NCI-H1417 (cell line): ENCODE measurements at regions not wholly inside any gene's neighbourhood (a gene's known extent, or its start where the extent isn't known, plus 50 kb on each side); places are given as distances from the start of the nearest gene placed in this dataset.
A peak's percentile ranks its signal among the peaks of the same experiment; 100 is the strongest.

Experiments used
- DNase-seq, 3 experiments: peaks; one replicate each; lab custom pipeline; 2025; lab: John Stamatoyannopoulos, UW

DNA sequence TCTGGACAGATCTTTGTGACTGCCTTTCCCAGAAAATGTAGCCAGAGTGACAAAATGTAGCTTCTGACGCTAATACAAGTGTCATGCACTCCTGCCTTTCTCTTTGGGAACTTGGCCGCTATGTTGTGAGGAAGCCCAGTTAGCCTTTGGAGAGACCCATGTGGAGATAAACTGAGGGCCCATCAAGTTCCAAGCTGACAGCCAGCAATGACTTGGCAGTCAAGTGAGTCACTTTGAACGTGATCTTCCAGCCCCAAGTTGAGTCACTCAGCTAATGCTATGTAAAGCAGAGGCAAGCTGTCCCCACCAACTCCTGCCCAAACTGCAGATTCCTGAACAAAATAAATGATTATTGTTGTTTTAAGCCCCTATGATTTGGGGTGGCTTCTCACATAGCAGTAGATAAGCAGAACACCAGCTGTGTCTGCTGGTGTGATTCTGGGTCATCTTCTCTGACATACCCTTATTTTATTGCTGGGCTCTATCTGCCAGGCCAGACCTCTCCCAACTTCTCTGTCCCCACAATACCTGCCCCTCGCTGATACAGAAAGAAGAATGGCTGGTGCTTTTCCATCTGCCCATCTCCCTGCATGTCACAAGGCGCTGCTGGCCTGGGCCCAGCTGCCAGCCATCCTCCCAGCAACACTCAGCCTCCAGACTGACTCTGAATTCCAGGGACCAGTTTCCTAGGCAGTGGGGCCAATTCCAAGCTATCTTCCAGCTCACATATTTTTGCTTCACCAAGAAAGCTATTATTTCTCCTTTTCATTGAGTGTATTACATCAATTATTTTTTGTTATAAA is 274.8 kb downstream of the LRFN2 start:
- DNase-seq = no peak

DNA sequence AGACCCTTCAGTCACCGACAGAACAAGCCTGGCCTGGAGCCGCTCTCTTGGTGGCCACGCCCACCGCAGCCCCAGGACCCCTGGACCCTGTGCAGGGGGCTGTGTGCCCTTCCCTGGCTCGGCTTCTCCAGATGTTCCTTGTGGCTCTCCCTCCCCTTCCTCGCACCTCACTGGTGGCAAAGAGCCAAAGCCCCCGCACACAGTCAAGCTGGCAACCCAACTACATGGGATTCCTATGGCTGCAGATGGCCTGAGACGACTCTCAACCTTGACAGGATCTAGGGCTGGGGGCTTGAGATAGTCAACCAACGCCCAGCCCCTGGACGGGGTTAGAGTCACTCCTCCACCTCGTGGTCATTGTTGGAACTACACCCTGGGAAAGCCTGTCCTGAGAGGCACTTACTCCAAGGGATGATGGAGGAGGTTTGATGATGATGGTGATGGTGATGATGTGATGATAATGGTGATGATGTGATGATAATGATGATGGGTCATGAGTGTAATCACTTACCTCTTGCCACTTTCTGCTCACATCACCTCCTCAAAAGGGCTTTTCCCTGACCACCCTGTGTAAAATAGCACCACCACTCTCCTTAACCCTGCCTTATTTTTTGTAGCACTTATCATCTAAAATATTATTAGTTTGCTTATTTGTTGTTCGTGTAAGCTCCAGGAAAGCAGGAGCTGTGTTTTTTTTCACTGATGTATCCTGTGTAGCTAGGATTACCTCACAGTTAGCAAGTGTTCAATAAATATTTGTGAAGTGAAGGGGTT is 278.4 kb downstream of the LRFN2 start:
- DNase-seq = peak; percentile 61 to 78 (median 71)

DNA sequence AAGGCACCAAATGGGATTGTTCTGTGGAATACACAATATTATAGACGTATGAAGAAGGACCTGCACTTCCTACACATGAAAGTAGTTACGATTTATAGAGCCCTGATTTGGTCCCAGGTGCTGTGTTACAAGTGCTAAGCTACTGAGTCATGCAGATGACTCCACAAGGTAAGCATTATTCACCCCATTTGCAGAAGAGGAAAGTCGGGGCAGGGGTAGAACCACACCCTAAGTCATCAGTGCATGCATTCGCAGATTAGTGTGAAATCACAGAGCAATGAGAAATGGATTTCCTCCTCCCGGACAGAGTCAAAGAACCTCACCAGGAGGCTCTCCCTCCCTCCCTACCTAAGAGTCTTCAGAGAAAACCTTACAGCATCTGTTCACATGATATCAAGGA is 279.5 kb downstream of the LRFN2 start:
- DNase-seq = no peak

DNA sequence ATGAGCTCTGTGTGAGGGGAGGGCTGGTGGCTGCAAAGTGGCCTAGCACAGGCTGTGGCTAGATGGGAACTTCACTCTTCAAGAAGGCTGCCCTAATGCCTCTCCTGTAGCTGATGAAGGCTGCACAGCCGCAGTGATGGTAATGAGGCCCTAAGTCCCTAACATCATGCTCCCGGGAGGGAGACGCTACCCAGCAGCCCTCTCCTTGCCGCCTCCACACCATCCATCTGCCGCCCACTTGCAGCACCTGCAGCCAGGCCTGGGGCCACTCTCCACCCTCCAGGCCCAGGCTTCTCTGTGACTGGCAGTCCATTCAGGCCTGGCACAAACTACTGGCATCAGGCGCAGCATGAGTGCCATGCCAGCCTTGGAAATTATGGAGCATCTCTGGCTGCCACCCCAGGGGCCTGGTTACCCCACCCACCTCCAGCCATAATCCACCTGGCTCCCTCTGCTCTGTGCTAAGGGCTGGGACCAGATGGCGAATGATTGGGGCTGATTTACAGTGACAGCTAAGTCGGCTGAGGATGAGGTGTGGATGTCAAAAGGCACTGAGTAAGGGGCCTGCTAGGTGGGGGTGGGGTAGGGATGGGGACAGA is 284.2 kb downstream of the LRFN2 start:
- DNase-seq = no peak

DNA sequence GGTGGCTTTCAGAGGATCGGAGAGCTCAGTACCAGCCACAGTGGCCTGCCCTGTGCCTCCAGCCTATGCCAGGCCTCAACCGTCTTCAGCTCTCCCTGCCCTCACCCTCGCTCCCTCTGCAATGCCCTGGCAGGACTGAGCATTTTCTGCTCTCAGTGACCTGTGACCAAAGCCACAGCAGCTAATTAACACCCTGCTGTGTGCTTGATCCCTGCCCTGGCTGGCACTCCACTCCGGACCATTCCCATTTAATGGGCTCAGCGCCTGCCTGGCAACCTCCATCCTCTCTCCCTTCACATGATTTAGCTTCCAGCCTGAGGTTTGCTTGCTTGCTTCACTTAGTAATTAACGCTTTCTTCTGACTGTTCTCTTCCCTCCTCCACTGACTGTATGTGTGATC is 287.5 kb downstream of the LRFN2 start:
- DNase-seq = peak in 2 of 3 experiments; percentile 24 to 63

DNA sequence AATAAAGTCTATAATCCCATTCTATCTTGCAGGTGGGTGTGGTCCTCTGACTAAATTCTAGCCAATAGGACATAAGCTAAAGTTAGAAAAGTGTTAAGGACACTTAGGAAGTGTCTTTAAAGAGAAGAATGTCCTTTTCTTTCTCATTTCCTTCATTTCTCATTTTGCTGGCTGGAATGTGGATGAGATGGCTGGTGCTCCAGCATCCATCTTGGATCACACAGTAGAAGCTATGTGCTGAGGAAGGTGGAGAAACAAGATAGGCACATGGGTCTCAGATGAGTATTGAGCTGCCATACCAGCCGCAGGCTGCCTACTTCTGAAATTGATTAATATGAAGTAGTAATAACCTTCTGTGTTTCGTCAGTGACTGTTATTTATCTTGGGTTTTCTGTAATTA is 289.0 kb downstream of the LRFN2 start:
- no peak for DNase-seq

DNA sequence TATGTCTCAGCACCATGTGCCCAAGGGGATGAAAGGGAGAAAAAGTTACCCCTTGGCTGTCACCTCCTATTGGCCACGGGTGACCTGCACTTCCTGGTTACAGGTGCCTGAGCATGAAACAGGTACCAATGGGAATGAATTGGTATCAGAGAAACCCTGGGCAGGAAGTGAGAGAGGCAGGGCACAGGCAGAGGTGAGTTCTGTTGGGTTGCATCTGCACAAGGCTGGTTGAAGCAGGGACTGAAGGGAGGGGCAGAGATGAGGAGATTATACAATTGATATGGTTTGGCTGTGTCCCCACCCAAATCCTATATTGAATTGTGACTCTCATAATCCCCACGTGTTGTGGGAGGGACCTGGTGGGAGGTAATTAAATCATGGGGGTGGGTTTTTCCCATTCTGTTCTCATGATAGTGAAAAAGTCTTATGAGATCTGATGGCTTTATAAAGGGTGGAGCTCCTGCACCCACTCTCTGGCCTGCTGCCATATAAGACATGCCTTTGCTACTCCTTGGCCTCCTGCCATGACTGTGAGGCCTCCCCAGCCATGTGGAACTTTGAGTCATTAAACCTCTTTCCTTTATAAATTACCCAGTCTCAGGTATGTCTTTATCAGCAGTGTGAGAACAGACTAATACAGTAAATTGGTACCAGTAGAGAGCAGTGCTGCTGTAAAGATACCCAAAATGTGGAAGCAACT is 291.8 kb downstream of the LRFN2 start:
- no peak for DNase-seq

DNA sequence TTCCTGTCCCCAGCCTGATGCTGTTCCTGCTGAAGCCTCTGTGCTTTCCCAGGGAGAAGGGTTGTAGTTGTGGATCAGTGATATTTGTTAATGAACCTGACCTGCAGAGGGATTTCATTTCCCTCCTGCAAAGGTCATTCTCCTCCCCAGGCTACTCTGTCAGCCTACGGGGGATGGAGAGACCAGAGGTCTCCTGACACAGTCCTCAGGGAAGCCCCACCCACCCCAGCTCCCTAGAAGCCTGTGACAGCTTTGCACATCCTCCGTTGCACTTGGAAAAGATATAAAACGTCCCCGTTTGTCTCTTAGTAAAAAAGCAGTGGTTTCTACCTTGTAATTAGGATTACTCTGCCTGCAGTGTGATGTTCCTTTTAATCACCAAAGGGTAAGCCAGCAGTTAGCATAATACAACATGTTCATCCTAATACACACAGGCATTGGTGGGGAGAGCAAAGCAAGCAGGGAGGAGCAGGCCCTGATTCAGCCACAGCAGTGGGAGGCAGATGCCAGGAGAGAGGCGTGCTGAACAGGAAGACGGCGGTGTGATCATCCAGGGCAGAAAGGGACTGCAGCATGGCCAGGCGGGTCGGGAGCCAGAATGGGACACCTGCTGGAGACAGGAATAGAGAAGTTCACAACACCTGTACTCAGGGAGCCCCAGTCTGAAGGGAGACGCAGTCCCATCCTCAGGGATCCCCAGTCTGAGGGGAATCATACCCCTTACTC is 293.5 kb downstream of the LRFN2 start:
- no peak for DNase-seq

DNA sequence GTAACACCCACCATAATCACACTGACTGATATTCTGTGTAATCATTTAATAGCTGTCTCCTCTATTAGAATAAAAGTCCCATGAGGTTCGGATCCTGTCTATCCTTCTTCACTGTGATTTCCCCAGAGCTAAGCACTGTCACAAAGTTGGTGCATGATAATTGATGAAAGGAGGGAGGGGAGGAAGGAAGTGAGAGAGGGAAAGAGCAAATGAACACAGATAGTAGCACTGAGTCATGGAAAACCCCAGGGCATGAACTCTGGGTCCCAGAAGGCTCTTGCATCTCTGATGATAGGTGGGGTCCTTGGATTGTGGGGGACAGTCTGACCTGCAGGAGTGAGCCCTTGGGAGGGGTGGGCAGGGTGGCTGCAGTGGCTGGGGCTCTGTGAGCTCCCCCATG is 294.1 kb downstream of the LRFN2 start:
- no peak for DNase-seq

DNA sequence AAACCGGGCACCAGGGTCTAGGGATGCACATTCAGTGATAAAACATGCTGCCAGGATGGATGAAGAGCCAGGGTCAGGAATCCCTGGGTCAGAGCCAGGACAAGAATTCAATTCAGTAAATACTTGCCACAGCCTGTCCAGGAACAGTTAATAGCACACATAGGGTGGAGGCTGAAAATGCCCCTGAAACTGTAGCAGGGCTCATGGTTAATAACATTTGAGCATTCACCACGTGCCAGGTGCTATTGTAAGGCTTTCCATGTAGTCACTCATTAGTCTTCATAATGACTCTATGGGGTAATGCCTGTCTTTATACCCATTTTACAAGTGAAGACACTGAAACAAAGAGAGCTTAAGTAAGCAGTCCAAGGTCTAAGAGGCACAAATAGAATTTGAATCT is 296.3 kb downstream of the LRFN2 start:
- peak in 1 of 3 experiments; percentile 8 for DNase-seq

DNA sequence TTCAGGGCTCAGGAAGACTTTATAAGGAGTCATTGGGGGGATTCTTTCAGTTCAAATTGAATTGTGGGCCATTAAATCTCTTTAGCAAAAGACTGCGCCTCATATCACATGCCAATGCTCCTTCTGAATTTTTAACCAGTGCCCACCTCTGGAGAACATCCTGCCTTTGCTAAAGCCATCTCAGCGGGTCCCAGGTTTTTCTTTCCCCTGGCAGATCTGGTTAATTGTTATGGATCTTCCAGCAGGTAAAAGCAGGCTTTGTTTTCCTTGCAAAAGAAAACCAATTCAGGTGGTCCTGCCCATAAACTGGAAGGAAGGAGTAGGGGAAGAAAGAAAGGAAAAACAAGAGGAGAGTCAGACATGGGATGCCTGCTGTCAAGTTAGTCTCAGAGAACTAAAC is 298.2 kb downstream of the LRFN2 start:
- no peak for DNase-seq

DNA sequence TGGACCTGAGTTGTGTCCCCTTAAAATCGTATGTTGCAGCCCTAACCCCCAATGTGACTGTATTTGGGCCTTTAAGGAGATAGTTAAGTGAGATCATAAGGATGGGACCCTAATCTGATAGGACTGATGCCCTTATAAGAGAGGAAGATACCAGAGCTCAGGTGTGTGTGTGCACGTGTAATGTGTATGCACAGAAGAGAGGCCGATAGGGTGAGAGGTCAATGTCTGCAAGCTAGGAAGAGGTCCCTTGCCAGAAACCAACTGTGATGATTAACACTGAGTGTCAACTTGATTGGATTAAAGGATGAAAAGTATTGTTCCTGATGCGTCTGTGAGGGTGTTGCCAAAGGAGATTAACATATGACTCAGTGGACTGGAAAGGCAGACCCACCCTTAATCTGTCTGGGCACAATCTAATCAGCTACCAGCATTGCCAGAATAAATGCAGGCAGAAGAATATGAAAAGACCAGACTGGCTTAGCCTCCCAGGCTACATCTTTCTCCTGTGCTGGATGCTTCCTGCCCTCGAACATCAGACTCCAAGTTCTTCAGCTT is 299.8 kb downstream of the LRFN2 start:
- peak in 1 of 3 experiments; percentile 2 for DNase-seq

DNA sequence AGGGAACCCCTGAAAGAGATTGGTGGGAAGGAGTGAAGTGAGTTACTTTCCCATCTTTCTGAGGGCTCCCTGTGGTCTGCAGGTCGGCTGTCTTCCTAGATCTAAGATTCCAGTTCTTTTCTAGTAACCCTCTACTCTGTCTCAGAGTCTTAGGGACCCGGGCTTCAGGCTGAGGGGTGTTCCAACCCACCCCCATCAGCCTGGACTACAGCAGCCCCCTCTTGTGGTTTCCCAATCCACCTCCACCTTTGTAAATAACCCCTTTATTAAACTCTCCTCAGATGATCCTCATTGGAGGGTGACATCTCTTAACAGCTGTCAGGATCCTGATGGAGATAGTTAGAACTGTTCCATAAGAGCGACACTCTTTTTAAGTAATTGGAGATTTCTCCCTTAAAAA is 300.4 kb downstream of the LRFN2 start:
- no peak for DNase-seq

DNA sequence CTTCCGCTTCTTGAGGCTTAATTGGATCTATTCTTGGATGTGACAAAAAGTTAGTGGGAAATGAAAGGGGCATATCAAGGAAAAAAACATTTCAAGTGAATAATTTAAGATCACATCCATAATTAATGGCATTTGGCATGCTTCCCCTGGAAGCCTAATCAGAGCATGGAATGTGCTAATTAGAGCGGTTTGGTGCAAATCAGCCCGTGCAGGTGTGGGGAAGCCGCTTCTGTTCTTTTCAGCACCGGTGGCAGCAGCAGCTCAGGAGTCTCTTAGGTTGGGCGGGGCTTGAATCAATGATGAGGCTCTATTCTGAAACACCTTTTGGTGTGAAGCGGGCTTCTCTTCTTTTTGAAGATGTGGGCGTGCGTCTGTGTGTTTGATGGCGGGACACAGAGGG is 301.2 kb downstream of the LRFN2 start:
- peak in 1 of 3 experiments; percentile 11 for DNase-seq

DNA sequence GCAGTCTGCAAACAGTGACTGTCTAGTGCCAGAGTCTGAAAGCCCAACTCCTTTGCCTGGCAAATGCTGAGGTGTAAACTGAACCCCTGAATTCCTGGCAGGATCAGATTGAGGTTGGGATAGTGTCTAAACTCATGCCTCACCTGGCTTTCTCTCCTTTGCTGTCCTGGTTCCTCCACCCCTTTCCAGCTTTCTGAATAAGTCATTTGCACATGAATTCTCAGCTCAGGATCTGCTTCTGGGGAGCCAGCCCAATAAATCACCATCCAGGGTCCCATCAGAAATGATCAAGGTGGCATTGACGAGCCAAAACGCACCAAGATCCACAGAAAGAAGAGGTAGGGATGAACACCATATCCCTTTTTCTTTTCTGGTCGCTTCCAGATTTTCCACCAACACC is 301.6 kb downstream of the LRFN2 start:
- DNase-seq = no peak

DNA sequence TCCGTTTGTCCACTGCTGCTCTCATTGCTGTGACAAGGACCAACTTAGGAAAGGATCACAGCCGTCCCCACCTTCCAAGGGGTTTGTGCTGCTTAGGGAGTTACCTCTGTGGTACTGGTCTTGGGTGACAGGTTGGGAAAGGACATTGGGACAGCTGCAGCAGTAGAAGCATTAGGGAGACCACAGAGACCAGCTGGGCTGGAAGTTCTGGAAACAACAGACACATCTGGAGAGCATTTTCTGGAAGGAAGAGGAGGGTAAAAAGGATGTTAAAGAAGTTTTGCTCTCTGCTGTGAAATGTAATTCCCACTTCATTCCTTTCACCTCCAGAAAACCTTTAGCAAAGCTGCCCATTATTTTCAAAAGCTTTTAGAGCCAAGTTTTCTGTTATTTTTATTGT is 304.2 kb downstream of the LRFN2 start:
- DNase-seq = no peak

DNA sequence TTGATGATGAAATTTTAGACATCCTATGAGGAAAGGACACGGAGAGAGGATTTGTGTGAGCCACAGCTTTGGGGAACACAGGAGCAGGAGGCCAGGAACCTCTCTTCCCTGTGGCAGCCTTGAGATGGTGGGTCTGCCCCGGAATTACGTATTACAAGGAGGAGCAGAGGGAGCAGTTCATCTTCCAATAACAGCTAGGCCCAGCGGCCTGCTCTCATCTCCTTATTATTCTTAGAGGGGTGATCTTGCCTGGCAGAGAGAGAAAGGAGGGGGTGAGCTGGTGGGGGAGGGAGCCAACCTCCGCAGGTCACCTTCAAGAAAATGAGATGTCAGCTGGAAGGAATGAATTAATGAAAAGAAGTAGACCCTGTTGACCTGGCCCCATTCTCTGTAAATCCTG is 305.8 kb downstream of the LRFN2 start:
- no peak for DNase-seq

DNA sequence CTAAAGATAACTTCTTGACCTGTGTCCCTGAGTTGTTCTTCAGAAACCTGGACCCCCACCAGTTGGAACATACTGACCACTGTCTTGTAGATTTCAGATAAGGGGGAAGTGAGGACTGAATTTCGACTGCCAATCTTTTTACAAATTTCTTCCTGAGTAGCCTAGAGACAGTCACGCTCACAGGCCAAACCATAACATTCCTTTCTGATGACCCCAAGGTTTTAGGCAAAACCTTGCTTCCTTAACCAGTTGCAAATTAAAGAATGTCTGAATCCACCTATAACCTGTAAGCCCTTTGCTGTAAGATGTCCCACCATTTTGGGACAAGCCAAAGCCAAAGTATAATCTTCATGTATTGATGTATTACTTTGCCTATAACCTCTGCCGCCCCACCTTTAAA is 306.9 kb downstream of the LRFN2 start:
- no peak for DNase-seq

DNA sequence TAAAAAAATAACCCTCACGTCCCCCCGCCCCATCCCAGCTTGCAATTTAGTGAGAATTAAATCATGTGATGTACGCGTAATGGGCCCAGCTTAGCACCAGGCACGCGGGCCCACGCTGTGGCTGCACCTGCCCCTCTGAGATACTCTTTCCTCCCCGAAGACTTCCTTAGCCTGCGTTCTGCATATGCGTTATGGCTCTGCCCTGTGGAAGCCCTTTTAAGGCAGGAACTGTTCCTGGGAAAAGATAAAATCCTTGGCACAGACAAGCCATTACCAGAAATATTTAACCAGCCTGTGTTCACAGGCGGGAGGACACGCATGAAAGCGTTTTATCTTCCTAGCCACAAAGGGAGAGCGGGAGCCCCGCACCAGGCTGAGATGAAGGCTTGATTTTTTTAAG is 311.0 kb downstream of the LRFN2 start:
- no peak for DNase-seq

DNA sequence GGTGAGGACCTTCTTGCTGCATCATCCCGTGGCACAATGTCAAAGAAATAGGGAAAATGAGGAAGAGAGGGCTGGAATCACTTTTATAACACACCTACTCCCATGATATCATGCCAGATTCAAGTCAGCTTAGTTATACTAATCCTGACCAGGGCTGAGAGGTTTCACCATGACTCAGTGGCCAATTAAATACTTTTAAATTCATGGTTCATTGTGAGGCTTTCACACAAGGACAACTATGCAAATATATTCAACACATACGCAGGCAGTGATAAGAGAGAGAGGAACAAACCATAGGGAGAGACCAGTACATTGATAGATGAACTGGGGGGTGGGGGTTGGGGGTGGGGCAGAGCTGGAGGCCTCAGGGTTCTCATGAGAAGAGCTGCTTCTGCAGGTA is 313.1 kb downstream of the LRFN2 start:
- no peak for DNase-seq

DNA sequence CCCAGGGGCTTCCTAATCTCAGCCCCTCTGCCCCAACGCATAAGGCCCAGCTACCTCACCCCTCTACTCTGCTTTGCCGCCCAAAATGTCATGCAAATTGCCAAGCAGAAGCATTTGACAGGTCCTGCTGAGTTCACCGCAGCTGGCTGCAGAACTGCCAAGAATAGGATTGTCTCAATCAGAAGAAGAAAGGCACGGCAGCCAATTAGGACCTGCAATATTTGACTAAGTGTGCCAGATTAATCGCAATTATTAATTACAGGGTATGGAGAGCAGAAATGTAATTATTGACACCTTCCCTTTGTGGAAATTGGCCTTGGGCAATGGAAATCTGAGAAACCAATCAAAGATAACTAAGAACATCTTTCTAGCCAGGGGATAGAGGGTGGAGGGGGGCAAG is 318.6 kb downstream of the LRFN2 start:
- DNase-seq = peak in 2 of 3 experiments; percentile 65 to 89
